Stomach (tissue), 8 donors: ENCODE measurements at regions not wholly inside any gene's neighbourhood (a gene's known extent, or its start where the extent isn't known, plus 50 kb on each side); places are given as distances from the start of the nearest gene placed in this dataset.

Experiments
- DNase-seq, 2 donors: peaks; one replicate each; pipeline versions ENCODE4 v3.0.0 to v3.0.0-alpha.2; 2013 to 2019
- H3K27ac ChIP-seq, 5 donors: fragments of 200-600 bp in 4 of 5; sonication (generic) in 4 of 5; one replicate each; pipeline ENCODE4 v1.5.1; 2013 to 2019; ENCODE audit warnings: mild to moderate bottlenecking in 1 of 5, moderate library complexity in 1 of 5
- H3K27me3 ChIP-seq, 3 donors: fragments of 200-600 bp; sonication (generic); one replicate each; pipeline ENCODE4 v1.5.1; 2017 to 2019; ENCODE audit warnings: mixed run types in 1 of 3
- H3K36me3 ChIP-seq, 4 donors: fragments of 200-600 bp; sonication (generic); 1 replicate in 3 of 4; 2 replicates in 1 of 4; pipeline ENCODE4 v1.5.1; 2016 to 2019
- H3K4me1 ChIP-seq, 4 donors: fragments of 200-600 bp; sonication (generic); one replicate each; pipeline ENCODE4 v1.5.1; 2016 to 2019
- H3K4me3 ChIP-seq, 4 donors: fragments of 200-600 bp; sonication (generic) in 3 of 4; one replicate each; pipeline ENCODE4 v1.5.1; 2016 to 2019; ENCODE audit warnings: mild to moderate bottlenecking in 1 of 4
- H3K9me3 ChIP-seq, 4 donors: fragments of 200-600 bp; sonication (generic); one replicate each; pipeline ENCODE4 v1.5.1; 2016 to 2019
- EP300 ChIP-seq: sonication (generic); formaldehyde crosslinking; IDR thresholded peaks from one replicate; pipeline ENCODE4 v1.6.1; 2017; ENCODE audit warnings: antibody characterized with exemption
- POLR2A ChIP-seq, 4 donors: fragments of 450-650 bp; IDR thresholded peaks; one replicate each; pipeline ENCODE4 v1.6.1; 2016; ENCODE audit warnings: antibody characterized with exemption in 4 of 4, control low read depth in 2 of 4, mild to moderate bottlenecking in 1 of 4, moderate library complexity in 1 of 4
- POLR2AphosphoS5 ChIP-seq, 3 donors: sonication (generic); formaldehyde crosslinking; IDR thresholded peaks; one replicate each; pipeline ENCODE4 v1.6.1; 2016; ENCODE audit warnings: antibody characterized with exemption in 3 of 3
- WGBS, 5 donors: extraction: QIAGEN DNeasy Blood & Tissue Kit in 3 of 5; methylation state at CpG; one replicate each; pipeline versions ENCODE4 v1.1.5 to v1.1.7; 2013 to 2018; 5-methylcytosine and 5-hydroxymethylcytosine counted together
- intact Hi-C: fragments of 100-400 bp; cut with DNase I; formaldehyde crosslinking; loops from one replicate; pipeline ENCODE4 v1.15.1; 2023; ENCODE audit warnings: low total_unique reads
- TF ChIP-seq, protein P1 (sequence below), 7 experiments: fragments of 450-650 bp in 4 of 7; fragments of 200-600 bp in 3 of 7; sonication (generic) in 3 of 7; IDR thresholded peaks; one replicate each; pipeline ENCODE4 v1.5.1; 2016 to 2019; ENCODE audit warnings: antibody characterized with exemption in 7 of 7, control low read depth in 2 of 7, mild to moderate bottlenecking in 1 of 7
- donor health status: healthy with polysubstance abuse.
- donor health status: Bipolar disorder and iron deficiency.
- donor health status: healthy.

DNA sequence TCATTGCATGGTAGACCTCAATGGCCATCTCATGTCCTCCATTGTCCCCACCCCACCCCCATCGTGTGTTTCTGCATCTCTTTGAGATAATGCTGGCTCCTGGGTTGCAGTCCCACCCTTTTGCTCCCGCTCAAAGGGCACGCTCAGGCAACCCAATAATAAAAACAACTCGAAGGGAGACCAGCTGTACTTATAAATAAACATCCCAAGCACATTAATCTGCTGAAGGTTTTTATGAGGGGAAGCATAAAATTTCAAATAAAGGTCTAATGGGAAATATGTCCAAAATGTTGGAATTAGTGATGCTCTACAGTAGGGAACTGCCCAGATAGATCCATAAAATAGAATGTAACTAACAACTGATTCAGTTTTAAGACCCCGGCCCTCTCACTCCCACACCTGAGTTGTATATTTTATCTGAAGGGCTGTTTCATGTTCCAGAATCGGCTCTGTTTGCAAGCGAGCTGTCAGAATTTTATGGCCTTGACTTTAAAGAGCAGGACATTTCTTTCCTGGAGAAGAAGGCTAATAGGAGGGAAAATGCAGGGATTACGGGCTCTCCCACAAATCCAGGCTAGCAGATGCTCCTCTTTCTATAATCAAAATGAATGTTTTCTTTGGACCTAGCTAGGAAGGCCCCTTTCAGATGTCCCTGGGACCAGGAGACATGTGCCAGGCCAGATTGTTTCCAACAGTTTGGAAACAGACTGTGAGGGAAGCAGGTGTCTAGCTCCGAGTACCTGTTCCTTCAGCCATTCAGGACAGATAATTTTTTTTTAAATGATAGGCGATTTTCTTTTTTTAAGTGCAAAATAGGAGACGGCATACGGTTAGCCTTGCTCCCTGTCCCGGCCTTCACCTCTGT, 103.7 kb downstream of the APOB start:
- intact Hi-C loops, result no loop called here
- H3K4me3 ChIP-seq, result no peak overlapping the region
- H3K27ac ChIP-seq, result no peak overlapping the region
- H3K27me3 ChIP-seq, result peaks cover 0 to 6% (median 0%) of the 10 kb centered on the region in 3 donors
- no peaks in the 10 kb centered on the region for H3K9me3 ChIP-seq
- no peaks in the 10 kb centered on the region for H3K36me3 ChIP-seq
- no peak for DNase-seq
- 67 to 77% (median 71%) methylated on average over 13 of the region's 13 CpGs for WGBS, 5 donors
- H3K4me1 ChIP-seq, result peaks cover 0 to 5% (median under 1%) of the 10 kb centered on the region in 4 donors
- TF ChIP-seq, protein P1, sequence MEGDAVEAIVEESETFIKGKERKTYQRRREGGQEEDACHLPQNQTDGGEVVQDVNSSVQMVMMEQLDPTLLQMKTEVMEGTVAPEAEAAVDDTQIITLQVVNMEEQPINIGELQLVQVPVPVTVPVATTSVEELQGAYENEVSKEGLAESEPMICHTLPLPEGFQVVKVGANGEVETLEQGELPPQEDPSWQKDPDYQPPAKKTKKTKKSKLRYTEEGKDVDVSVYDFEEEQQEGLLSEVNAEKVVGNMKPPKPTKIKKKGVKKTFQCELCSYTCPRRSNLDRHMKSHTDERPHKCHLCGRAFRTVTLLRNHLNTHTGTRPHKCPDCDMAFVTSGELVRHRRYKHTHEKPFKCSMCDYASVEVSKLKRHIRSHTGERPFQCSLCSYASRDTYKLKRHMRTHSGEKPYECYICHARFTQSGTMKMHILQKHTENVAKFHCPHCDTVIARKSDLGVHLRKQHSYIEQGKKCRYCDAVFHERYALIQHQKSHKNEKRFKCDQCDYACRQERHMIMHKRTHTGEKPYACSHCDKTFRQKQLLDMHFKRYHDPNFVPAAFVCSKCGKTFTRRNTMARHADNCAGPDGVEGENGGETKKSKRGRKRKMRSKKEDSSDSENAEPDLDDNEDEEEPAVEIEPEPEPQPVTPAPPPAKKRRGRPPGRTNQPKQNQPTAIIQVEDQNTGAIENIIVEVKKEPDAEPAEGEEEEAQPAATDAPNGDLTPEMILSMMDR (IDR thresholded peaks at IDR 0.05), result no peak
- TF ChIP-seq POLR2A (IDR thresholded peaks at IDR 0.05) (no peak), EP300 (no peak)

GRCh38 chr2:20937353-20937752, 106.5 kb downstream of the APOB start:
- DNase-seq, result no peak
- WGBS, 5 donors, result 60 to 81% (median 73%) methylated on average over 1 of the region's 1 CpG
- Histone ChIP-seq H3K27me3 (peaks cover 0 to 4% (median 0%) of the 10 kb centered on the region in 3 donors), H3K4me1 (peaks cover 7 to 19% (median 14%) of the 10 kb centered on the region in 4 donors), H3K9me3 (no peaks in the 10 kb centered on the region), H3K4me3 (no peak overlapping the region), H3K36me3 (no peaks in the 10 kb centered on the region), H3K27ac (no peak overlapping the region)
- intact Hi-C loops, result no loop called here
- TF ChIP-seq POLR2AphosphoS5 (IDR thresholded peaks at IDR 0.05), result no peak
- no peak for TF ChIP-seq POLR2A (IDR thresholded peaks at IDR 0.05)
- no peak for TF ChIP-seq EP300
- TF ChIP-seq, protein P1 (IDR thresholded peaks at IDR 0.05), result no peak

- H3K36me3 ChIP-seq, result no peaks in the 10 kb centered on the region
- no peak for TF ChIP-seq EP300
- TF ChIP-seq POLR2AphosphoS5 (IDR thresholded peaks at IDR 0.05), result peak in 2 of 3 donors; percentile 37 to 48
- intact Hi-C loops, result no loop called here
- peak; percentile 49 to 60 for DNase-seq
- peak overlapping the region in 2 of 5 donors; percentile 4 to 48 for H3K27ac ChIP-seq
- no peaks in the 10 kb centered on the region for H3K9me3 ChIP-seq
- H3K4me3 ChIP-seq, result no peak overlapping the region
- peaks cover 7 to 28% (median 14%) of the 10 kb centered on the region in 4 donors for H3K4me1 ChIP-seq
- 24 to 49% (median 41%) methylated on average over 11 of the region's 11 CpGs for WGBS, 5 donors
- no peaks in the 10 kb centered on the region for H3K27me3 ChIP-seq
Measured at GRCh38 chr2:20935168-20935775, 108.6 kb downstream of the APOB start.

DNA sequence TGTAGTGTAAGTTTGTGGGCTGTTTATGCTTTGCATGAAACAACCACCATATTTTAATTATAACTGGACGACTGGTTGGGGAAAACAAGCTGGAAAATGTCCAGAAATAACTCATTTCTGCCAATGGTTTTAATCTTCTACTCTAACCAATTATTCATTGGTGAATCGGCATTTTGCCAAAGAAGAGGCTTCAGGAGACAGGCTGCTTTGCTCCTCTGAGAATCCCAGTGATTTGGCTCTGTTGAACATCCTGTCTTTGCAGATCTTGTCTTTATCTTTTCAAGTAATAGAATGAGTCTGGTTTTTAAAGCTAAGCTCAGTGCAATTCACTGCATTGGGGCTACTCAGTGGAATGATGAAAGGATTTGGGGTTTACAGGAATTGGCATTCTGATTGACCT, 109.6 kb downstream of the APOB start:
- peak in 1 of 2 donors; percentile 28 for DNase-seq
- H3K27me3 ChIP-seq, result no peaks in the 10 kb centered on the region
- H3K9me3 ChIP-seq, result no peaks in the 10 kb centered on the region
- H3K4me3 ChIP-seq, result no peak overlapping the region
- H3K27ac ChIP-seq, result peak overlapping the region in 1 of 5 donors; percentile 48
- intact Hi-C loops, result no loop called here
- peaks cover 7 to 28% (median 14%) of the 10 kb centered on the region in 4 donors for H3K4me1 ChIP-seq
- TF ChIP-seq POLR2A (IDR thresholded peaks at IDR 0.05) (no peak), POLR2AphosphoS5 (IDR thresholded peaks at IDR 0.05) (no peak), EP300 (no peak)
- TF ChIP-seq, protein P1 (IDR thresholded peaks at IDR 0.05), result no peak
- no peaks in the 10 kb centered on the region for H3K36me3 ChIP-seq
- WGBS, 5 donors, result 38 to 53% (median 41%) methylated on average over 2 of the region's 2 CpGs
